Fibroblast of gingiva (primary cell): ENCODE measurements at regions not wholly inside any gene's neighbourhood (a gene's known extent, or its start where the extent isn't known, plus 50 kb on each side); places are given as distances from the start of the nearest gene placed in this dataset.

Source experiments
- DNase-seq: peaks from one replicate; pipeline ENCODE4 v3.0.0-alpha.2; 2011; ENCODE audit warnings: low read depth

- DNase-seq = no peak
Measured at GRCh38 chr3:24033818-24034217, 88.7 kb downstream of the NR1D2 start.

- DNase-seq = no peak
Measured at GRCh38 chr3:24034464-24034863, 89.4 kb downstream of the NR1D2 start.

DNA sequence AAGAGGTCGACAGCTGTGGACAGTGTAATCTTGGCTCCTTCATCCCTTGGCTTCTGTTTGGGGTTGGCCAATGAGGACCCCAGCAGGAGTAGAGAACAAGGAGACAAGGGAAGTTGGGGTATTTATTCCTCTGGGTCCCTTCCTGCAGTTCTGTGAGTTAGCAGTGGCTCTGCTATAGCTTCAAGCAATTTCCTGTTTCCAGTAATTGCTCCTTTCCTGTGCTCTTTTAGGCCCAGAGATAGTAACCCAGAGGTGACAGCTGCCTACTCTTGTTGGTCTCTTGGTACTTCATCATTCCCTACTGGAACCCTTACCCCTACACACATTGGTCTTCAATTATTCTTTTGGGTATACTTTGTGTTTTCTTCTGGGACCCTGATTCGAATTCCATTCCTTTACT is 92.9 kb downstream of the NR1D2 start:
- DNase-seq = no peak

DNA sequence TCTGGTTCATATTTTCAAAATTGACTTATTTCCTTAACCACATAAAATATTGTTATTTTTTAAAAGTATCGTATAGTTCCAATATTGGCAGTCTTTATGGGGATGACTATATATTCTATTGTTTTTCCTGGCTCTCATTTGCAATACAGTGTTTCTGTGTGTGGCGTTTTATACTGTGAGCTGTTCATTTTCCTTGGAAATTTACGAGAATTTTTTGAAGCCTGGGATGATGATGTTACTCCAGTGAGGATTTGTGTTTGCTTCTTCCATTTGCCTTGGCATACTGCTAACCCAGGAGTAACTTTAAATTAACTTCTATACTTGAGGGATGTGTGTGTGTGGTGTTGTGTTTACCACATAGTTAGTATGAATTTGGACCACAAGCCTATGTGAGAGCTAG is 95.2 kb downstream of the NR1D2 start:
- DNase-seq = no peak

GRCh38 chr3:24042174-24043059 is 97.3 kb downstream of the NR1D2 start:
- DNase-seq = peak; percentile 65

- no peak for DNase-seq
Measured at GRCh38 chr3:24043168-24043567, 98.1 kb downstream of the NR1D2 start.

DNA sequence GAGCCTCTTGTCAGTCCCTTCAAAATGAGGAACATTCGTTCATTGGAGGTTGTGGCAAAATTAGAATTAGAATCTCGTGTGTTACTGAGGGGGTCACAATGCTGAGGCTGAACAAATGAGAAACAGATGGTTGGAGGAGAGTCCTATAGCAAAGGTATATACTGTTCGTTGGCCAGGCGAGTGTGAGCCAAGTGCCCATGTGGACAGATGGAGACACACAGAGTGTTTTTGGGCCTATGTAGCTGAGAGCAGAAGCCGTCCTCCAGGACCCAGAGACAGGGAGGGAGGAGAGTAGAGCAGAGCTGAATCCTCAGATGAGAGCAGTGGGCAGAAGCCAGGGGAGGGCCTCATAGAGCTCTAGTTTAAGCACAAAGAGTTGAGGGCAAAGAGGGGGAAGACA is 98.9 kb downstream of the NR1D2 start:
- no peak for DNase-seq

DNA sequence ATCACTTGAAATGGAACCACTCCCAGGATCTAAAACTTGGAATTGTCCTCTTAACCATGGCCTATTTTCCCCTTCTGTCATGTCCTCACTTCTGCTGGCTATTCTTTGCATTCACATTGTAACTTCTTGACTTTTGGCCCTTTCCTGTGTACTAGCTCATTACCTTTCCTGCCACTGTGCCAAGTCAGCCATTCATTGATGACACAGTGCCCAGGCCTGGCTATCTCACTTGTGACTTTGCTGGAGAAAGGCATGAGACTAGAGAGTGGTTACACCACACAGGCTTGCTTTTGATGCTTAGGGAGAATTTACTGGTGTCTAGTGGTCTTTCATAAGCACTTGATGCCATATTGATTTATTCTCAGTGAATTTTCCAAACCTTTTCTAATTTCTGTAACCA is 101.1 kb downstream of the NR1D2 start:
- no peak for DNase-seq

DNA sequence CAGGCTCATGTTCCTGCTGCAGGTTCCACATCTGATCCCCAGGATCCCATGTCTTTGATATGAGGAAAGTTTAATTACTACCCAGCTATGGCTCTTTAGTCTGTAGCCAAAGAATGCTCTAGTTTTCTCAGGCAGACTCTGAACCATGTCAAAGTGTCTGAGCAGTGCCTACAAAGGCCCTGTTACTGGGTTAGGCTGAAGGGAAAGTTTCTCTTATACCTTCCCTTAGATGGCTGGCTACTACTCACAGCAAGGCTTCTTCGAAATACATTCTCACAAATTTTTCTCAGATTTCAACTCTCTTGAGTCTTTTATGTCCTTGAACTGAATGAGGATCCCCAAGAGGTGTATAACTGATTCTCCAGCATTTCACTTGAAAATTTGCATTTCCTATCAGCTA is 102.4 kb downstream of the NR1D2 start:
- no peak for DNase-seq

DNA sequence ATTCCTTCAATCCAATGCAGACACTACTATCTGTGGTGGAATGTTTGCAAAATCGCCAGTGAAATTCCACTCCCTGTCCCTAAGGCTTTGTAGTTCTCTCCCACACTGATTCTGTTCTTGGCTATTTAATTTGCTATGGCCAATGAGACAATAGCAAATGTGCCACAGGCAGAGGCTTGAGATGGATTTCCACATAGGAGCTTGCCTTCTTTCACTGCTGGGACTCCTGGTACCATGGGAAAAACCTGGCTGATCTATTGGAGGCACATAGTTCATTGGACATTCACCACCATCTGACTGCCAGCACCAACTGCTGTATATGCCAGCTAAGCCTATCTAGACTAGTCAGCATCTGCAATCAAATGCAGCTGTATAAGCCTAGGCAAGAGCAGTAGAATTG is 103.8 kb downstream of the NR1D2 start:
- DNase-seq = peak; percentile 98

DNA sequence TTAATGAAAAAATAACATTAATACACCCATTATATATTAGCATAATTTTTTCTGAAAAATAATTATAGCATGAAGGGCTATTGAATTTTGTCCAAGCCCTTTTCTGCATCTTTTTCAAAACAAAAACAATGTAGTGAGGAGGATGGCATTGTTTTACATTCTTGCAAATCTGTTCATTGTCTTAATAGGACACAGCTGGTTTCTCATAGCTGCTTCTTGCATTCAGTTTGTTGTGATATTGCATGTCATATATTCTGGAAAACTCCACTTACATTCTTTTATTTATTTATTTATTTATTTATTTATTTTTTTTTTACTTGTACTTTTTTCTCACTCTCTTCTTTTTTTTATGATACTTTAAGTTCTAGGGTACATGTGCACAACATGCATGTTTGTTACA is 107.4 kb downstream of the NR1D2 start:
- DNase-seq = peak; percentile 83

DNA sequence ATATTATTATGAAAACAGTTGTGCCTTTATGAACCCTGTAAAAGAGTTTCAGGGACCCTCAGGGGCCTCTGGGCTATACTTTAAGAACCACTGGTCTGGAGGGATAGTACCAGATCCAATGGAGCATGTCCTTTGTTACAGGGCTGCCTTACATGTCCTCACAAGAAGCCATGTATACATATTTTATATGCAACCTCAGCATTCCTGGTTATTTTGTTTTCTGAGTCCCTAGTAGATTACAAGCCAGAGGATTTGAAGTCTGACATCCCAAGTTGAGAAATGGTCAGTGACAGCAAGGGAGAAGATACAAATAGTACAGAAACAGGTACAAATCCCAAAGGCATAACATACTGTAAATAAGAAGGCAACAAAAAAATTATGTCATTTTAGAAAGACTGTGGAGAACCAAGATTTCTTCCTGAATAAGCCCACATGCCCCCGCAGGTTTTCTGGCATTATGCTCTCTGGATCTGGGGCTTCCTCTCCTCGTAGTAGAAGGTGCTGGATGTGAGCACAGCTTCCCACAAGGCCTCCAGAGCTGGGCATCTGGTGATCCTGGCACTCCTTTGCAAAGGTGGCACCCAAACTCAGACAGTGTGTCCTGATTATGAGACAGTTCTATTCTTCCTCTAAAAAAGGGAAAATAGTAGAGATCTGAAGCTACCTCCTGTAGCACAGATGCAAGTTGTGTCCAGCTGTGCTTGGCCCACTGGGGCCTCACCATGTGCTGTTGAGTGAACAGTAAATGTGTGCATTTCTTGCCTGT is 114.0 kb downstream of the NR1D2 start:
- DNase-seq = no peak

DNA sequence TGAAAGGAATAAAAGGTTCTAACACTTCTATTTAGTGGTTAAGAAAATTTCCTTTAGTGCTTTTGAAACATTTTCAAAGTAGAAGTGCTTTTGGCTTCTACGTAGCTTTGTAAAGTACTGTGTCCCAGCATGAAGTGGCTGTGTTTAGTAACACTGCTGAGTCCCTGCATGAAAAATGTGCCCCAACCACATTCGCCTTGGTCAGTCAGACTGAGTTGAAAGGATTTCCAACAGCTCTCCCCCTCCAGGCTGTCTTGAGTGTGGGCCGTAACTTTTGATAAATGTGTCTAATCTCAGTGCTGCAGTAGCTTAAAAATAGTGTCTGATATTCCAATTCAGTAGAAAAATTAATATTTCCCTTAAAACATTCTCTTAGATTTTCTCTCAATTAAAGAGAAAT is 115.0 kb downstream of the NR1D2 start:
- peak; percentile 56 for DNase-seq

GRCh38 chr3:24062916-24063315 is 117.8 kb downstream of the NR1D2 start:
- no peak for DNase-seq
